GM12874 (cell line): ENCODE measurements at regions not wholly inside any gene's neighbourhood (a gene's known extent, or its start where the extent isn't known, plus 50 kb on each side); places are given as distances from the start of the nearest gene placed in this dataset.

Source experiments
- CTCF ChIP-seq: IDR thresholded peaks from 2 replicates; pipeline ENCODE4 v1.5.1; 2011; ENCODE audit warnings: low read depth, mild to moderate bottlenecking, control low read depth, low read length, moderate library complexity; ENCODE audit not compliant: insufficient read depth

GRCh38 chr15:26082221-26083109, 219.3 kb upstream of the ATP10A start:
- TF ChIP-seq CTCF: no peak

GRCh38 chr15:26081758-26082220, 218.7 kb upstream of the ATP10A start:
- TF ChIP-seq CTCF: no peak

- TF ChIP-seq CTCF: no peak
Observed at GRCh38 chr15:26075770-26076169, 212.6 kb upstream of the ATP10A start.

- no peak for TF ChIP-seq CTCF
Observed at GRCh38 chr15:26073430-26074333, 210.6 kb upstream of the ATP10A start.

GRCh38 chr15:26070095-26070532, 207.0 kb upstream of the ATP10A start:
- TF ChIP-seq CTCF: no peak

GRCh38 chr15:26069231-26069641, 206.1 kb upstream of the ATP10A start:
- TF ChIP-seq CTCF: no peak

- no peak for TF ChIP-seq CTCF
Observed at GRCh38 chr15:26066896-26067295, 203.8 kb upstream of the ATP10A start.
